ENCODE measurements at regions not wholly inside any gene's neighbourhood (a gene's known extent, or its start where the extent isn't known, plus 50 kb on each side); places are given as distances from the start of the nearest gene placed in this dataset.

GRCh38 chr2:3044587-3045317, 332.9 kb downstream of the EIPR1 start:
- H3K36me3 Mint-ChIP-seq (ENCODE audit: low read depth): no peaks in the 10 kb centered on the region
- intact Hi-C loops (cut with micrococcal nuclease): no loop called here
- TF ChIP-seq, protein P1, sequence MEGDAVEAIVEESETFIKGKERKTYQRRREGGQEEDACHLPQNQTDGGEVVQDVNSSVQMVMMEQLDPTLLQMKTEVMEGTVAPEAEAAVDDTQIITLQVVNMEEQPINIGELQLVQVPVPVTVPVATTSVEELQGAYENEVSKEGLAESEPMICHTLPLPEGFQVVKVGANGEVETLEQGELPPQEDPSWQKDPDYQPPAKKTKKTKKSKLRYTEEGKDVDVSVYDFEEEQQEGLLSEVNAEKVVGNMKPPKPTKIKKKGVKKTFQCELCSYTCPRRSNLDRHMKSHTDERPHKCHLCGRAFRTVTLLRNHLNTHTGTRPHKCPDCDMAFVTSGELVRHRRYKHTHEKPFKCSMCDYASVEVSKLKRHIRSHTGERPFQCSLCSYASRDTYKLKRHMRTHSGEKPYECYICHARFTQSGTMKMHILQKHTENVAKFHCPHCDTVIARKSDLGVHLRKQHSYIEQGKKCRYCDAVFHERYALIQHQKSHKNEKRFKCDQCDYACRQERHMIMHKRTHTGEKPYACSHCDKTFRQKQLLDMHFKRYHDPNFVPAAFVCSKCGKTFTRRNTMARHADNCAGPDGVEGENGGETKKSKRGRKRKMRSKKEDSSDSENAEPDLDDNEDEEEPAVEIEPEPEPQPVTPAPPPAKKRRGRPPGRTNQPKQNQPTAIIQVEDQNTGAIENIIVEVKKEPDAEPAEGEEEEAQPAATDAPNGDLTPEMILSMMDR (IDR thresholded peaks at IDR 0.05): no peak

GRCh38 chr2:3043726-3044125, 333.9 kb downstream of the EIPR1 start:
- Mint-ChIP-seq H3K27ac (no peak overlapping the region), H3K36me3 (ENCODE audit: low read depth) (no peaks in the 10 kb centered on the region), H3K4me3 (no peak overlapping the region), H3K27me3 (peaks cover 2% of the 10 kb centered on the region), H3K9me3 (no peaks in the 10 kb centered on the region), H3K4me1 (no peaks in the 10 kb centered on the region)
- ATAC-seq (ENCODE audit: low read depth): no peak
- ChIA-PET POLR2A (no interaction called here), CTCF (no interaction called here)
- intact Hi-C loops (cut with micrococcal nuclease): no loop called here
- DNase-seq: no peak
- TF ChIP-seq, protein P1 (IDR thresholded peaks at IDR 0.05): no peak

More at GRCh38 chr2:3044587-3045317, 332.9 kb downstream of the EIPR1 start:
- H3K4me3 Mint-ChIP-seq: no peak overlapping the region
- CTCF ChIA-PET: no interaction called here
- peaks cover 2% of the 10 kb centered on the region for H3K27me3 Mint-ChIP-seq
- no peak overlapping the region for H3K27ac Mint-ChIP-seq
- H3K9me3 Mint-ChIP-seq: no peaks in the 10 kb centered on the region
- H3K4me1 Mint-ChIP-seq: no peaks in the 10 kb centered on the region
- POLR2A ChIA-PET: no interaction called here
- ATAC-seq (ENCODE audit: low read depth) (no peak), DNase-seq (no peak)

- Mint-ChIP-seq H3K4me3 (no peak overlapping the region), H3K36me3 (ENCODE audit: low read depth) (no peaks in the 10 kb centered on the region), H3K27me3 (peaks cover 2% of the 10 kb centered on the region), H3K9me3 (no peaks in the 10 kb centered on the region), H3K27ac (no peak overlapping the region), H3K4me1 (no peaks in the 10 kb centered on the region)
- TF ChIP-seq, protein P1 (IDR thresholded peaks at IDR 0.05): no peak
- DNase-seq (no peak), ATAC-seq (ENCODE audit: low read depth) (no peak)
- intact Hi-C loops (cut with micrococcal nuclease): no loop called here
- ChIA-PET CTCF (no interaction called here), POLR2A (no interaction called here)
These were observed 334.7 kb downstream of the EIPR1 start for GRCh38 chr2:3042601-3043585.

DNA sequence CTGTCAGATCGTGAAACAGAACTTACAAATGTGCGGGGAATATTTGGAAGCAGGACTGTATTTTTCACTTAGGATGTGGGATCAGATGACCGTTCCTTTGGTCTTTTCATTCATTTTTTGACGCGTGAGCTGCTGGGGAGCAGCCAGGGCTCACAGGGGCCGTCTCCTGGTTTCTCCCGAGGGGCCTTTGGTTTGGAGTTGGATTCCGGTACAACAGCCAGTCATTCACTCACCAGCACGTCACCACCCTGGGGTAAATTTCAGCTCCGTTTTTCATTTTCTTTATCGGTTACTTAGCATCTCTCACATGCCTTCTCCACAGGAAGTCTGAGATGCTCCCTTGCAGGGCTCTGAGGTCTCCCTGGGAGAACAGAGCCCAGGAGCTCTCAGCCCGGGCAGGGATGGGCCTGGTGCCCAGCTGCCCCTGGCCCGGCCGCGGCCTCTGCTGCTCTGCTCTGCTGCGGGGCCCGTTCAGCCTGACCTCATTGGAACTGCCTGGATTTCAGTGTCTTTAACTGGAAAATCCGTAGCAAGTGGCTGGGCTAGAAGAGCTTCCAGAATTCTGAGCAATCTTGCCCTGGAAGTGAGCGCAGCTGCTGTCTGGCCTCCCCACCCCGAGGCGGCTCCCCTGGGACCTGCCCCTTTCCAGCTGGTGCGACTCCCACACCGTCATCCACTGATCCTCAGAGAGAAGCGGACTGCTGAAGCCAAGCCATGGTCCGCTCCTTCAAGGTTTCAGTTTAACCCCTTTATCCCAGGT, 335.6 kb downstream of the EIPR1 start:
- H3K9me3 Mint-ChIP-seq: no peaks in the 10 kb centered on the region
- ATAC-seq (ENCODE audit: low read depth): no peak
- ChIA-PET POLR2A (no interaction called here), CTCF (no interaction called here)
- no peak overlapping the region for H3K4me3 Mint-ChIP-seq
- peaks cover 2% of the 10 kb centered on the region for H3K27me3 Mint-ChIP-seq
- intact Hi-C loops (cut with micrococcal nuclease): no loop called here
- no peak for DNase-seq
- no peaks in the 10 kb centered on the region for H3K36me3 Mint-ChIP-seq (ENCODE audit: low read depth)
- TF ChIP-seq, protein P1 (IDR thresholded peaks at IDR 0.05): no peak
- no peaks in the 10 kb centered on the region for H3K4me1 Mint-ChIP-seq
- no peak overlapping the region for H3K27ac Mint-ChIP-seq
